T-helper 2 cell treated with Interferon-gamma antibody and Interleukin-4, amounts not matched to agents 5 μg/mL and 100 μg/mL, for 36 hours (primary cell): ENCODE measurements at regions not wholly inside any gene's neighbourhood (a gene's known extent, or its start where the extent isn't known, plus 50 kb on each side); places are given as distances from the start of the nearest gene placed in this dataset.

ENCODE experiments used
- DNase-seq: peaks from one replicate; pipeline ENCODE4 v3.0.0; 2021; ENCODE audit warnings: low spot score
- H3K27ac Mint-ChIP-seq: one replicate; pipeline ENCODE4 v1.8.0; 2021; ENCODE audit warnings: mild to moderate bottlenecking, mixed read lengths
- H3K27me3 Mint-ChIP-seq: one replicate; pipeline ENCODE4 v1.8.0; 2021; ENCODE audit warnings: low read depth, mixed read lengths
- H3K36me3 Mint-ChIP-seq: one replicate; pipeline ENCODE4 v1.8.0; 2021; ENCODE audit warnings: low read depth, mixed read lengths
- H3K4me1 Mint-ChIP-seq: one replicate; pipeline ENCODE4 v1.8.0; 2021; ENCODE audit warnings: low read depth, mixed read lengths
- H3K4me3 Mint-ChIP-seq: one replicate; pipeline ENCODE4 v1.8.0; 2022; ENCODE audit warnings: mild to moderate bottlenecking, moderate library complexity, mixed read lengths
- H3K9me3 Mint-ChIP-seq: one replicate; pipeline ENCODE4 v1.8.0; 2021; ENCODE audit warnings: mixed read lengths

DNA sequence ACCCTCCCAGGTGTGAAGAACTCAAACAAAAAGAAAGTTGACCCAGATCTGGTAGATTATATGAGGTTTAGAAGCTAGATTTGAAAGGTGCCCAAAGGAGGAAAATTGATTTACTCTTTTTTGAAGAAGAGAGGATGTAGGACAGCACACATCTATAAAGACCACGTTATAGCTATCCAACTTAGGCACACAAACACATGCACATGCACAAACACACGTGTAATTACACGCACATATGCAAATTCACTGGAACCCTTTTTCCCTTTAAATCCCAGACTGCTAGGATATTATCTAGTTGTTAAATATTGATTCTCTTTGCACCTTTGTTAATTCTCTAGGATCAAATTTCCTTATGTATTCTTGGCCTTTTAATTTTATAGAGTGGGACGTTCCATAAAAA, 272.8 kb upstream of the TBX18 start:
- Mint-ChIP-seq H3K27me3 (no peaks in the 10 kb centered on the region), H3K27ac (no peak overlapping the region), H3K4me3 (no peak overlapping the region), H3K4me1 (no peaks in the 10 kb centered on the region), H3K36me3 (no peaks in the 10 kb centered on the region), H3K9me3 (peaks cover 17% of the 10 kb centered on the region)
- no peak for DNase-seq

DNA sequence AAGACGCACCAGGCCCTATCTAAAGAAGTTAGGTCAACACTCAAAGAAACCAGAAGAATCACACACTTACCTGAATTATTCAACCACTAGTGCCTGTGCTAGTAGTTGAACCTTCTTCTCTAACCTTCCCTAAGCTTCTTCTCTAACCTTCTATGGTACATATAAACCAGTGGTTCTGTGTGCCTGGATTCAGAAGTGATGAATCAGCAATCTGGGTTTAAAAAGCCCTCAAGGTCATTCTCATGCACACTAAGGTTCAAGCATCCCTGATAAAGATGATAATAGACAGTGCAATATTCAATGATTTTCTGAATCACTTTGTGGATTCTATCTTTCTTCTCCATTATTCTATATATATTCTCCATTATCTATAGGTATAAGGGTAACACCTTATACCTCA, 271.4 kb upstream of the TBX18 start:
- H3K4me1 Mint-ChIP-seq = no peaks in the 10 kb centered on the region
- DNase-seq = no peak
- no peak overlapping the region for H3K4me3 Mint-ChIP-seq
- peaks cover 17% of the 10 kb centered on the region for H3K9me3 Mint-ChIP-seq
- no peak overlapping the region for H3K27ac Mint-ChIP-seq
- H3K27me3 Mint-ChIP-seq = no peaks in the 10 kb centered on the region
- H3K36me3 Mint-ChIP-seq = no peaks in the 10 kb centered on the region

DNA sequence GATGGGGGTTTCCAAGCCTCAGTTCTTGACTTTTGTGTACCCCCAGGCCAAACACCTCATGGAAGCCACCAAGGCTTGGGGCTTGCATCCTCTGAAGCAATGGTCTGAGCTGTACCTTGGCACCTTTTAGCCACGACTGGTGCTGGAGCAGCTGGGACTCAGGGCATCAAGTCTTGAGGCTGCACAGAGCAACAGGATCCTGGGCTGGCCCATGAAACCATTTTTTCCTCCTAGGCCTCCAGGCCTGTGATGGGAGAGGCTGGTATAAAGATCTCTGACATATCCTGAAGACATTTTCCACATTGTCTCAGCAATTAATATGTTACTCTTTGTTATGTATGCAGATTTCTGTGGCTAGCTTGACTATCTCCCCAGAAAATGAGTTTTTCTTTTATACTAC, 269.1 kb upstream of the TBX18 start:
- Mint-ChIP-seq H3K27me3 (no peaks in the 10 kb centered on the region), H3K4me3 (no peak overlapping the region), H3K36me3 (no peaks in the 10 kb centered on the region), H3K9me3 (peaks cover 17% of the 10 kb centered on the region), H3K27ac (no peak overlapping the region), H3K4me1 (no peaks in the 10 kb centered on the region)
- DNase-seq = no peak

DNA sequence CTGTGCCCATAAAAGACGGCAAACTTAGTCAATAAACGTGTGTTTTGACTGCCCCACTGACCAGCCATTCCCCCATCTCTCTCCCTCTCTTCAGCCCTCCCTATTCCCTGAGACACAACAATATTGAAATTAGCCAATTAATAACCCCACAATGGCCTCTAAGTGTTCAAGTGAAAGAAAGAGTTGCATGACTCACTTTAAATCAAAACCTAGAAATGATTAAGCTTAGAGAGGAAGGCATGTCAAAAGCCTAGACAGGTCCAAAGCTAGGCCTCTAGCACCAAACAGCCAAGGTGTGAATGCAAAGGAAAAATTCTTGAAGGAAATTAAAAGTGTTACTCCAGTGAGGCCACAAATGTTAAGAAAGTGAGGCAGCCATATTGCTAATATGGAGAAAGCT, 261.6 kb upstream of the TBX18 start:
- Mint-ChIP-seq H3K36me3 (no peaks in the 10 kb centered on the region), H3K4me3 (no peak overlapping the region)

DNA sequence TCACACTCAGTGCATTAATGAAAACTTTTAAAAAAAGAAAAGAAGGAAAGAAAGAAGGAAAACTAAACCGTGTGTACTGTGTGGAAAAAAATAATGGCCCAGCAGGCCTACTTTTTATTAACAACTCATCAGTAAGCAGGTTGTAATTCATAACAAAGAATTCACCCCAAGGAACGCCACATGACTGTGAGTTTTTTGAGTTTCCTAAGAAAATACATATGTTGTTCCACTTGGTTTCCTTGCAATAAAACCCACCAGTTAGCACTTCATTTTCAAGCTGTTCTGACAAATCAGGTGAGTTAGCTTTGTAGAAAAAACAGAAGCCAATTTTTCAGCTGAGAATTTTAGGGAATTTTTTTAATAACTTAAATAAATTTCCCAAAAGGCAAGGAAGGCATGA, 259.3 kb upstream of the TBX18 start:
- no peak overlapping the region for H3K27ac Mint-ChIP-seq
- no peaks in the 10 kb centered on the region for H3K36me3 Mint-ChIP-seq
- no peaks in the 10 kb centered on the region for H3K9me3 Mint-ChIP-seq

More for the DNA sequence above, 261.6 kb upstream of the TBX18 start:
- H3K27me3 Mint-ChIP-seq = no peaks in the 10 kb centered on the region
- no peaks in the 10 kb centered on the region for H3K9me3 Mint-ChIP-seq
- no peak overlapping the region for H3K27ac Mint-ChIP-seq
- H3K4me1 Mint-ChIP-seq = no peaks in the 10 kb centered on the region
- DNase-seq = no peak

DNA sequence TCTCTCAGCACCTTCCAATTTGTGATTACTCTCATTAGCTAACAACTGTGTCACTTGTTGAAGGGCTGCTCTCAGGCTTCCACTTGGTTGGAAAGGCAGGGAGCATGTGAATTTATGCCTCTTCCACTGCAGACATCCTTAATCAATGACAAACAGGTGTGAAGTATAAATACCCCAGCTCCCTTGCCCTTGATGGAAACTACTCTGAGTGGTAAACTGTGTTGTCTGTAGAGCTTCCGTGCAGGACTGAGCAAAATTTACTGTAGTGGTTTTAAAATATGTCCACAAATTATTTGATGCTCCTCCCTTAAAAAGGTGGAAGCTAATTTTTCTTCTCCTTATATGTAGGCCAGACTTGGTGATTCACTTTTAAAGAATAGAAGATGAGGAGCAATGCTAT, 253.0 kb upstream of the TBX18 start:
- DNase-seq = no peak
- Mint-ChIP-seq H3K27me3 (no peaks in the 10 kb centered on the region), H3K27ac (no peak overlapping the region), H3K4me3 (no peak overlapping the region), H3K4me1 (no peaks in the 10 kb centered on the region), H3K36me3 (no peaks in the 10 kb centered on the region), H3K9me3 (no peaks in the 10 kb centered on the region)

More for the DNA sequence above, 259.3 kb upstream of the TBX18 start:
- DNase-seq = no peak
- no peaks in the 10 kb centered on the region for H3K4me1 Mint-ChIP-seq
- no peak overlapping the region for H3K4me3 Mint-ChIP-seq
- no peaks in the 10 kb centered on the region for H3K27me3 Mint-ChIP-seq

DNA sequence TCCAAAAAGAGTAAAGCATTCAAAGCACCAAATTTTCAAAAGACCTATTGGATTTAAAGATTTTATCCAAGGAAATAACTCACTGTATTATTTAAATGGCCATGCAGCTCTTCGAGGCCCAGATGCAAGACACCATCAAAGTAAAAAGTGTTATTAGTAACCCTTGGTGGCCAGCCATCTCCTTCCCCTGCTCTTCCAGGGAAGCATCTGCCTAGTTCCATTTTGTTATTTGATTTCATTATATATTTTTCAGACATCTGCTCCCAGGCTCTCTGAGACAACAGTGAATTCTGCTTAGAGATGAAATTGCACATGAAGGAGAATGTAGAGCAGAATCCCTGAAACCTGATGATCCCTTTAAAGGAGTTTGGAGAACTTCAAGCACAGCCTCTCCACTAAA, 252.3 kb upstream of the TBX18 start:
- Mint-ChIP-seq H3K4me1 (no peaks in the 10 kb centered on the region), H3K36me3 (no peaks in the 10 kb centered on the region), H3K9me3 (no peaks in the 10 kb centered on the region), H3K27me3 (no peaks in the 10 kb centered on the region), H3K27ac (no peak overlapping the region), H3K4me3 (no peak overlapping the region)
- no peak for DNase-seq

DNA sequence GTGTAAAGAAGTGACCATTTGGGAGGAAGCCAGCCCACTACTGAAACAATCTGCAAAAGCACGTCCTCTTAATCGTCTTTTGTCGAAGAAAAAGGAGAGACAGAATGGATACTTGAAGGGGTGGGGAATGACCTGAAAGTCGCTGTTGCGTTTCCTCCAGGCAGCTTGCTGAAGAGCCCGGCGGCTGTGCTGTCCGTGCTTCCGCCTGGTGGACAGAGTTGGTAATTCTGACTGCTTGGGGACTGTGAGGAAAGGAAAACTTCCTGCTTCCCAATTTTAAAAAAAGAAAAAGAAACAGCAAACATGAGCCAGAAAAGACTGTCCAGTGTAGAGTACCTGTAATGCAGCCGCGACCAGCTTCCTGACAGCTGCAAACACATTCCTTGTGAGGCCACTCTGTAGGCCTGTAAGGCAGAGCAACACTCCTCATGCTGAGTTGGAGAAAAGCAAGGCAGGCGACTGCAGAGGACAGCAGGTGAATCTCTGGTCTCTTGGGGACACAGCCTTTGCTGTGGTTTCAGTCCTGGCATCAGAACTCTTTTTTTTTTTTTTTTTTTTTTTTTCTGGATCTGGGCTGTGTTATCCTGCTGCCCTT, 251.1 kb upstream of the TBX18 start:
- no peaks in the 10 kb centered on the region for H3K9me3 Mint-ChIP-seq
- H3K36me3 Mint-ChIP-seq = no peaks in the 10 kb centered on the region
- H3K4me1 Mint-ChIP-seq = no peaks in the 10 kb centered on the region
- H3K27me3 Mint-ChIP-seq = no peaks in the 10 kb centered on the region
- no peak overlapping the region for H3K27ac Mint-ChIP-seq
- DNase-seq = no peak
- H3K4me3 Mint-ChIP-seq = no peak overlapping the region

DNA sequence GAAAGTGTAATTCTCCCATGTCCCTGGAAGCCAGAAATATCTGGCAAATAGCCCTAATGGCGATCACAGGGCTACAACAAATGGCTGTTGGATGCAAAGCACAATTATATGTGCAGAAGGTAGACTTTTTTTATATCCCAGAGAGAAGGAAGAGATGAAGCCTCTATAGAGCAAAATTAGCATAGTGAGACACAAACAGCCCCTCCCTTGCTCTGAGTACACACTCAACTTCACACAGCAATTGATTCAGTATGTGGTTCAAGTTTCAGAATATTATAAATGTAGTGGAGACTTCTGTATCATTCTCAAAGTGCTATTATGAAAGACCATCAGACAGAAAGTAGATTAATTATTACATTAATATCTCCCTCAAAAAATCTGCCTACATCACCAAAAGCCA, 246.5 kb upstream of the TBX18 start:
- H3K4me1 Mint-ChIP-seq = no peaks in the 10 kb centered on the region
- H3K9me3 Mint-ChIP-seq = no peaks in the 10 kb centered on the region
- no peak overlapping the region for H3K27ac Mint-ChIP-seq
- H3K27me3 Mint-ChIP-seq = no peaks in the 10 kb centered on the region
- no peak overlapping the region for H3K4me3 Mint-ChIP-seq
- no peaks in the 10 kb centered on the region for H3K36me3 Mint-ChIP-seq
- no peak for DNase-seq

DNA sequence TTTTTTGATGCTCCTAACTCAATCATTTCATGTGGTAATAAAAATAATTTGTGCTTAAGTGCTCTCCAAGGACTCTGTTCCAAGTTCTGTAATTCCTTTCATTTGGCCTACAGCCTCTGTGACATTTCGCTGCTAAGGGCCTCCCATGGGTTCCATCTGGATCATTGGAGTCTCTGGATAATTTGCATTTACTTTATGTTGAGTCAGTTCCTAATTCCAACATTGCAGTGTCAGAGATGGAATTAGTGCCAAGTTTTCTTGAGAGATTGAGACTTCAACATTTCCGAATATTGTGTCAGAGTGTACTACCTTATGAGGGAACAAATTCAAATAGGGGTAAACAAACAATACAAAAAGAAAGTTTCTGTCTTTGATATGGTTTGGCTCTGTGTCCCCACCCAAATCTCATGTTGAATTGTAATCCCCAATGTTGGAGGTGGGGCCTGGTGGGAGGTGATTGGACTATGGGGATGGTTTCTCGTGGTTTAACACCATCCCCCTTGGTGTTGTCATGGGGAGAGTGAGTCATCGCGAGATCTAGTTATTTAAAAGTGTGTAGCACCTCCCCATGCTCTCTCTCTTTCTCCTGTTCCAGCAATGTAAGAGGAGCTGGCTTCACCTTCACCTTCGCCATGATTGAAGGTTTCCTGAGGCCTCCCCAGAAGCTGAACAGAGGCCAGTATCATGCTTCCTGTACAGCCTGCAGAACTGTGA, 244.1 kb upstream of the TBX18 start:
- Mint-ChIP-seq H3K27ac (no peak overlapping the region), H3K9me3 (no peaks in the 10 kb centered on the region)

DNA sequence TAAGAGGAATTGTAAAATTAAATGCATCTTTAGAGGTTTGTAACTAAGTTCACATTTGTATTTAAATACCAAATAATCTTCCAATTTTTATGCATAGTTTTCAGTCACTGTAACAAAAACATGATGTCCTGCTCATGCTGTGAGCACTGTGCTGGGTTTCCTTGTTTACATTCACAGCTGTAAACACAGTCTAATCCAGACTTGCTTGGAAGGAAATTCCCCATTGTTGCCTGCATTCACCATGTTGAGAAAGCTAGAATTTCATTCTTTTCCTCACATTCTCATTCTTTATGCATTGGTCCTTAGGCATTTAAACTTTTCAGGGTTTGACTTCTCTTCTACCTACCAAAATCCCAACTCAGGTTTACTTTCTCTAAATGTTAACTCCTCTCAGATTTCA, 242.0 kb upstream of the TBX18 start:
- no peaks in the 10 kb centered on the region for H3K36me3 Mint-ChIP-seq
- no peaks in the 10 kb centered on the region for H3K27me3 Mint-ChIP-seq
- H3K4me1 Mint-ChIP-seq = no peaks in the 10 kb centered on the region
- no peak overlapping the region for H3K4me3 Mint-ChIP-seq
- H3K27ac Mint-ChIP-seq = no peak overlapping the region
- H3K9me3 Mint-ChIP-seq = no peaks in the 10 kb centered on the region
- DNase-seq = no peak

More for the DNA sequence above, 244.1 kb upstream of the TBX18 start:
- DNase-seq = no peak
- H3K4me1 Mint-ChIP-seq = no peaks in the 10 kb centered on the region
- H3K4me3 Mint-ChIP-seq = no peak overlapping the region
- no peaks in the 10 kb centered on the region for H3K27me3 Mint-ChIP-seq
- no peaks in the 10 kb centered on the region for H3K36me3 Mint-ChIP-seq

DNA sequence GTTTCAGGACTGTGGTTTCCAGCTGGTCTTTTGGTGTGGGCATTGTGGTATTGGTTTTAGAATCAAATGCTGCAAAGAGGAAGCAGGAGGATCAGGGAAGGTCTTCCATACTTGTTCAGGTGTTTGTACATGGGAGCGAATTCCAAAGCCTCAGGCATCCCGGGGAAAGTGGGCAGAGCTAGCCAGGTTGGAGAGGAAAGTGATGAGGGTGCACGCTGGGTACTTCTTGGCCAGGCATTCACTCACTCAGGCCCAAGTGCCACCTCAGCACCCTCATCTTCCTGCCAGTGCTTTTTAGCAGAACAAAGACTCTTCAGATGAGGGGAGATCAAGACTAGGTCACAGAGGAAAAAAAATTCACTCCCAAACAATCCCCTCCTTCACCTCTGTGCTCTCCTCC, 241.1 kb upstream of the TBX18 start:
- no peaks in the 10 kb centered on the region for H3K27me3 Mint-ChIP-seq
- no peaks in the 10 kb centered on the region for H3K36me3 Mint-ChIP-seq
- H3K4me1 Mint-ChIP-seq = no peaks in the 10 kb centered on the region
- H3K4me3 Mint-ChIP-seq = no peak overlapping the region
- H3K27ac Mint-ChIP-seq = no peak overlapping the region
- H3K9me3 Mint-ChIP-seq = no peaks in the 10 kb centered on the region
- no peak for DNase-seq

DNA sequence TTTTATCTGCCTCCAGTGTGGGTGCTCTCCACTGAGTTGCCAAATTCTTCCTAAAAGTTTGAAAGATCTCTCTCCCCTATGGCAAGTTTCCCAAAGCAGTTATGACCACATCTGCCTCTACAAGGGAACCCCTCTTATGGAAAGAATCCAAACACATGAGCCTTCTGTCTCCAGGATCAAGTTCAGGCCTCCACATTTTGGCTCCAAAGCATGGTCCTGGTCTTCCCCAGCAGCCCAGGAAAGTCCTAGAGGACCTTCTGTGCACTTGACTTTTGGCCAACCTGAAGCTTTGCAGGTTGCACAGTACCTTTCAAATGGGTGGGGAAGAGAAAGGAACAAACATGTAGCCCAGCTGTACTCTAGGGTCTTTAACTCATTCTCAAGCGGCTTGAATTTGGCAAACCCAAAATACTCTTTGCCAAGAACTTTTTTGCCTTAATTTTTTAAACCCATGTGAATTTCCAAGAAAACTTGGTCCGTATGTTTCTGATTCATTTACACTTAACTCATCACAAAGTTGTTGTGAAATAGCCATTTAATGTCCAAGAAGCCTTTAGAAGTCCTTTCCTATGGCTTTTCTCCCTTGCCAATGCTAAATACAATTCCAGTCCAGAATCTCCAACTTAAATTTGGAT, 240.1 kb upstream of the TBX18 start:
- H3K27me3 Mint-ChIP-seq = no peaks in the 10 kb centered on the region
- no peak overlapping the region for H3K4me3 Mint-ChIP-seq
- no peaks in the 10 kb centered on the region for H3K4me1 Mint-ChIP-seq
- H3K36me3 Mint-ChIP-seq = no peaks in the 10 kb centered on the region
- no peaks in the 10 kb centered on the region for H3K9me3 Mint-ChIP-seq
- no peak overlapping the region for H3K27ac Mint-ChIP-seq
- no peak for DNase-seq

DNA sequence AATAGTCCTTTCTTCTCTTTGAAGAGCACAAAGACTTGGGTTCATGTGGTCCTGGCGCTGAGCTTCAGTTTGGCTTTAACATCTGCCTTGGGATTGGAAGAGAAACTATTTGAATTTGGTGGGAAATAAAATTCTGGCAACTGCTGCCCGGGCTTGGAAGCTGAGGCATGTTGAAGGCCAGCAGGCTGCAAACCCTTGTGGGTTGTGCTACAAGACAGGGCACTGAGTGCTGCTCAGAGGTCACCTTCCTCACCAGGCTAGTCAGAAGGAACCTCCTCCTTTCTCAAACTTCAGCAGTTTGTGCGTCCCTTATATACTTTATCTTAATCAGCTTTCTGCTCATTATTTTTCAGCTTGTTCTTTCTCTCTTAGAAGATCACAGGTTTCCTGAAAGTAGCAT, 238.4 kb upstream of the TBX18 start:
- no peak for DNase-seq
- no peaks in the 10 kb centered on the region for H3K36me3 Mint-ChIP-seq
- no peaks in the 10 kb centered on the region for H3K4me1 Mint-ChIP-seq
- no peaks in the 10 kb centered on the region for H3K27me3 Mint-ChIP-seq
- no peak overlapping the region for H3K4me3 Mint-ChIP-seq
- H3K9me3 Mint-ChIP-seq = no peaks in the 10 kb centered on the region
- H3K27ac Mint-ChIP-seq = no peak overlapping the region
